GM23338 (cell line): ENCODE measurements at regions not wholly inside any gene's neighbourhood (a gene's known extent, or its start where the extent isn't known, plus 50 kb on each side); places are given as distances from the start of the nearest gene placed in this dataset.

Experiments used
- ATAC-seq: fragments of 200-7000 bp; cut with Tn5 transposase; 3 replicates; pipeline ENCODE4 v1.9.1; 2020
- DNase-seq: peaks from one replicate; pipeline ENCODE4 v3.0.0-alpha.2; 2015; ENCODE audit warnings: low spot score
- H2AFZ ChIP-seq: fragments of 200-600 bp; sonication (generic); 2 replicates; pipeline ENCODE4 v1.8.0; 2016; ENCODE audit warnings: antibody characterized with exemption, mild to moderate bottlenecking, moderate library complexity
- H3F3A ChIP-seq: fragments of 200-600 bp; sonication (generic); replicated peaks from 2 replicates; pipeline ENCODE4 v1.8.0; 2017; ENCODE audit warnings: antibody characterized with exemption, mixed run types, low read depth
- H3K27ac ChIP-seq: fragments of 200-600 bp; sonication (generic); 2 replicates; pipeline ENCODE4 v1.6.1; 2016; ENCODE audit warnings: low read depth
- H3K27me3 ChIP-seq: fragments of 200-600 bp; sonication (generic); 2 replicates; pipeline ENCODE4 v1.8.0; 2016; ENCODE audit warnings: mild to moderate bottlenecking, mixed run types, moderate library complexity; ENCODE audit not compliant: insufficient read depth
- H3K36me3 ChIP-seq: fragments of 200-600 bp; sonication (generic); 2 replicates; pipeline ENCODE4 v1.8.0; 2016; ENCODE audit warnings: mild to moderate bottlenecking; ENCODE audit not compliant: insufficient read depth
- H3K4me1 ChIP-seq: fragments of 200-600 bp; sonication (generic); 2 replicates; pipeline ENCODE4 v1.8.0; 2016; ENCODE audit warnings: mild to moderate bottlenecking, moderate library complexity; ENCODE audit not compliant: insufficient read depth
- H3K4me2 ChIP-seq: fragments of 200-600 bp; sonication (generic); 2 replicates; pipeline ENCODE4 v1.7.1; 2017; ENCODE audit warnings: mixed run types
- H3K4me3 ChIP-seq: fragments of 200-600 bp; sonication (generic); 2 replicates; pipeline ENCODE4 v1.6.1; 2016; ENCODE audit warnings: mixed run types
- H3K79me2 ChIP-seq: fragments of 200-600 bp; sonication (generic); replicated peaks from 2 replicates; pipeline ENCODE4 v1.8.0; 2017; ENCODE audit warnings: mild to moderate bottlenecking; ENCODE audit not compliant: insufficient read depth
- H3K9me2 ChIP-seq: fragments of 200-600 bp; sonication (generic); 2 replicates; pipeline ENCODE4 v1.8.0; 2017; ENCODE audit not compliant: insufficient read depth
- H4K20me1 ChIP-seq: fragments of 200-600 bp; sonication (generic); replicated peaks from 2 replicates; pipeline ENCODE4 v1.8.0; 2017; ENCODE audit warnings: mild to moderate bottlenecking; ENCODE audit not compliant: insufficient read depth
- H3K27ac Mint-ChIP-seq: 2 replicates; pipeline ENCODE4 v1.8.0; 2020; ENCODE audit warnings: inconsistent platforms, mild to moderate bottlenecking, moderate library complexity, mixed read lengths
- H3K27me3 Mint-ChIP-seq: 3 replicates; pipeline ENCODE4 v1.8.0; 2022; ENCODE audit warnings: low read depth, mild to moderate bottlenecking, moderate library complexity, mixed read lengths, inconsistent platforms; ENCODE audit not compliant: insufficient read depth, poor library complexity
- H3K36me3 Mint-ChIP-seq: 3 replicates; pipeline ENCODE4 v1.8.0; 2021; ENCODE audit warnings: low read depth, mild to moderate bottlenecking, inconsistent platforms, moderate library complexity, mixed read lengths
- H3K4me1 Mint-ChIP-seq: 3 replicates; pipeline ENCODE4 v1.8.0; 2020; ENCODE audit warnings: mild to moderate bottlenecking, inconsistent platforms, mixed read lengths
- H3K4me3 Mint-ChIP-seq: 3 replicates; pipeline ENCODE4 v1.8.0; 2021; ENCODE audit warnings: moderate library complexity, mild to moderate bottlenecking, inconsistent platforms, mixed read lengths
- H3K9me3 Mint-ChIP-seq: 3 replicates; pipeline ENCODE4 v1.8.0; 2020; ENCODE audit warnings: moderate library complexity, mild to moderate bottlenecking, inconsistent platforms, mixed read lengths
- CREB1 ChIP-seq: fragments of 250-450 bp; sonication (Bioruptor Pico); IDR thresholded peaks from 2 replicates; pipeline ENCODE4 v1.5.0; 2020; ENCODE audit warnings: low read depth, mild to moderate bottlenecking, moderate library complexity
- CTCF ChIP-seq, 2 experiments: fragments of 200-600 bp in 1 of 2; sonication (generic) in 1 of 2; conservative IDR thresholded peaks; 2 replicates each; pipeline versions ENCODE4 v1.5.1 to v1.6.1; 2016 to 2017; ENCODE audit warnings: antibody characterized with exemption in 2 of 2, low read depth in 2 of 2, mild to moderate bottlenecking in 2 of 2, moderate library complexity in 1 of 2
- ETS1 ChIP-seq: IDR thresholded peaks from 2 replicates; pipeline ENCODE4 v1.6.1; 2016; ENCODE audit warnings: antibody characterized with exemption
- EZH2 ChIP-seq: fragments of 200-600 bp; sonication (generic); IDR thresholded peaks from one replicate; pipeline ENCODE4 v1.8.0; 2017; ENCODE audit warnings: antibody characterized with exemption, mild to moderate bottlenecking, low read depth; ENCODE audit not compliant: unreplicated experiment
- EZH2phosphoT487 ChIP-seq: fragments of 200-600 bp; sonication (generic); IDR thresholded peaks from one replicate; pipeline ENCODE4 v1.8.1; 2018; ENCODE audit warnings: antibody characterized with exemption; ENCODE audit not compliant: unreplicated experiment
- NANOG ChIP-seq: IDR thresholded peaks from 2 replicates; pipeline ENCODE4 v1.6.1; 2016; ENCODE audit warnings: antibody characterized with exemption, borderline replicate concordance
- POLR2AphosphoS5 ChIP-seq: IDR thresholded peaks from 2 replicates; pipeline ENCODE4 v1.6.1; 2016; ENCODE audit warnings: antibody characterized with exemption, low read depth
- REST ChIP-seq: IDR thresholded peaks from one replicate; pipeline ENCODE4 v1.6.1; 2018; ENCODE audit warnings: antibody characterized with exemption; ENCODE audit not compliant: unreplicated experiment
- STAT1 ChIP-seq: IDR thresholded peaks from one replicate; pipeline ENCODE4 v1.6.1; 2016; ENCODE audit warnings: antibody characterized with exemption; ENCODE audit not compliant: unreplicated experiment
- ZNF462 ChIP-seq: fragments of 250-450 bp; sonication (Bioruptor Pico); IDR thresholded peaks from 2 replicates; pipeline ENCODE4 v1.5.0; 2020; ENCODE audit warnings: mild to moderate bottlenecking, moderate library complexity

GRCh38 chr2:136713739-136714138 lies 51.6 kb upstream of the THSD7B start (continued):
- TF ChIP-seq ZNF462 (no peak), CREB1 (CRISPR knock-in tag) (no peak), EZH2 (no peak)

GRCh38 chr2:136705336-136705735 lies 60.0 kb upstream of the THSD7B start:
- H3K4me3 Mint-ChIP-seq: no peak overlapping the region
- Histone ChIP-seq H3K4me3 (no peak overlapping the region), H3K27ac (no peak overlapping the region), H3K27me3 (no peaks in the 10 kb centered on the region), H3F3A (no peaks in the 10 kb centered on the region), H3K9me2 (no peaks in the 10 kb centered on the region), H3K79me2 (no peaks in the 10 kb centered on the region), H2AFZ (no peak overlapping the region), H3K36me3 (no peaks in the 10 kb centered on the region), H3K4me2 (no peak overlapping the region), H3K4me1 (no peaks in the 10 kb centered on the region), H4K20me1 (no peaks in the 10 kb centered on the region)
- no peak overlapping the region for H3K27ac Mint-ChIP-seq
- no peaks in the 10 kb centered on the region for H3K27me3 Mint-ChIP-seq
- DNase-seq (no peak), ATAC-seq (no peak)
- TF ChIP-seq CTCF (conservative IDR thresholded peaks at IDR 0.05; ENCODE audit: low read depth in 2 of 2) (no peak), ETS1 (no peak), EZH2phosphoT487 (no peak), NANOG (no peak), POLR2AphosphoS5 (no peak), EZH2 (no peak), STAT1 (no peak), REST (no peak)
- no peaks in the 10 kb centered on the region; the same call in 2 of the 3 replicates for H3K36me3 Mint-ChIP-seq
- no peaks in the 10 kb centered on the region for H3K4me1 Mint-ChIP-seq
- peaks cover 6% of the 10 kb centered on the region for H3K9me3 Mint-ChIP-seq
